Activated CD4-positive, alpha-beta T cell treated with anti-CD3 and anti-CD28 coated beads, Interleukin-10, Interleukin-2, amounts not matched to agents 100 ng/mL and 50 ng/mL, durations not matched to agents 16 hours and 8 hours (primary cell): ENCODE measurements at regions not wholly inside any gene's neighbourhood (a gene's known extent, or its start where the extent isn't known, plus 50 kb on each side); places are given as distances from the start of the nearest gene placed in this dataset.

Source experiments
- DNase-seq: peaks from one replicate; pipeline ENCODE4 v3.0.0-alpha.2; 2020

DNA sequence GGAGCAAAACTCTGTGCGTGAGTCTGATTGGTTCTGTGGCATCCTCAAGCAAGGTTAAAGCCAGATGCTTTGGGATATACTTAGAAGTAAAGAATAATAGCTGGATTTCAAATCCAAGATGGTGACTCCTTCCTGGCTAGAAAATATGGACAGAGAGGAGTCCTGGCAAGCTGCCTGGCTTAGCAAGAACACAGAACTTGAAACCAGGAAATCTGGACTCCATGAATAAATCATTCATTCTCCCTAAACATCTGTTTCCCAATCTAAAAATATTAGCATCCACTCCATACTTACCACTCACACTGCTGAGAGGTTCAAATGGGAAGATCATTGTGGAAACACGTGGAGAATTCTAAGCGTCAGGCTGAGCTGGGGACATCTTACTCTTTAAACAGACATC is 1074.1 kb upstream of the AUTS2 start:
- no peak for DNase-seq

DNA sequence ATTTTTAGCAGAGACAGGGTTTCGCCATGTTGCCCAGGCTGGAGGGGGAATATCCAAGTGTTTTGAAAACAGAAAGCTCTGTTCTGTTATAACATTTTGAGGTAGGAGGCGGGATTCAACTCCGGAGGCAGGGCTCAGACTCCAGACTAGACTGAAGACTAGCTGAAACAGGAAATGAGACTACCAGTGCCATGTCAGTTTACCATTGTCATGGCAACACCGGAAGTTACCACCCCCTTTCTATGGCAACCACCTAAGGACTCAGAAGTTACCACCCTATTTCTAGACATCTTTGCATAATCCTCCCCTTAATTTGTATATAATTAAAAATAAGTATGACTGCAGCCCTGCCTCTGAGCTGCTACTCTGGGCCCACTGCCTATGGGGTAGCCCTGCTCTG is 1069.1 kb upstream of the AUTS2 start:
- DNase-seq, result no peak

DNA sequence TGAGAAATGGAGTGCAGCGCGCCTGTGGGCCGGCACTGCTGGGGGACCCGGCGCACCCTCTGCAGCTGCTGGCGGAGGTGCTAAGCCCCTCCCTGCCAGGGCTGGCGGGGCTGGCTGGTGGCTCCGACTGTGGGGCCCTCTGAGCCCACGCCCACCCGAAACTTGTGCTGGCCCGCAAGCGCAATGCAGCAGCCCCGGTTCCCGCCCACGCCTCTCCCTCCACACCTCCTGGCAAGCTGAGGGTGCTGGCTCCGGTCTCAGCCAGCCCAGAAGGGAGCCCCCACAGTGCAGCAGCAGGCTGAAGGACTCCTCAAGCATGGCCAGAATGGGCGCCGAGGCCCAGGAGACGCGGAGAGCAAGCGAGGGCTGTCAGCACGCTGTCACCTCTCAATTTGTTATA is 1063.0 kb upstream of the AUTS2 start:
- DNase-seq, result no peak

DNA sequence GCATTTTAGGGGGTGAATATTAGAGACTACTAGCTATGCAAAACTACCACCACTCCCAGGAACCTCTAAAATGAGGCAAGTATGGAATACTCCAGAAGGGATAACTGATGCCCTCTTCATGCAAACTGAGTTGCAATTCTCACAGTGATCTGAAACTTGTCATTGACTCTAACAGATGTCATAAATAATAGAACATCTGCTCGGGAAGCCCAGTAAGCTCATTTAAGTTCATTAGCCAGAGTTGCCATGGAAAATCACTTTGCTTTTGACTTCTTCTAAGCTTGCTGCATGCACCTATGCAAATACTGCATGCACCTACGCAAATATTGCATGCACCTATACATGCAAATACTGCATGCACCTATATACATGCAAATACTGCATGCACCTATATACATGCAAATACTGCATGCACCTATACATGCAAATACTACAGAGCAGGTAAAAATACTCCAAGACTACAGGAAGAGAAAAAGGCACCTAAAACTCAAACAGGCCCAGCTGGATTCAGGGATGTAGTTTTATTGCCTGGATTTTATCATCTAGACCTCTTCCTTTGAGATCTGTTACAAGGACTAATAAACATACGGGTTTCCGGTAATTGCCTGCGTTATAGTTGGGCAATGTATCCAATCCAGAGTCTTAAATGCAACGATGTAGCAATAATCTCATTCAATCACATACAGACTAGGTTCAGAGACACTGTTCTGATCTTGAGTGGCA is 1061.1 kb upstream of the AUTS2 start:
- DNase-seq, result no peak

DNA sequence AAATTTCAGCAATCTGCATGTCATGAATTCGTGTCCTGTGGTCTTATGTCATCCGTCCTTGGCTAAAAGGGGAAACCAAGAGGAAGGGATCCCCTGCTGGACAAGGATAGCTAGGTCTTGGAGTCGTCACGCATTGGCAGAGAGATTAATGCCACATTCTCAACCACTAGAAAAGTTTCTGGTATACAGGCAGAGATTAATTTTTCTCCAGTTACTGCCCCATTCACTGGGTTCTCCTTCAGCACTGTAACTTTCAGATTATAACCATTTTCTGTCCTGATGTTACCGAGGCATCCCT is 1060.6 kb upstream of the AUTS2 start:
- DNase-seq, result no peak

DNA sequence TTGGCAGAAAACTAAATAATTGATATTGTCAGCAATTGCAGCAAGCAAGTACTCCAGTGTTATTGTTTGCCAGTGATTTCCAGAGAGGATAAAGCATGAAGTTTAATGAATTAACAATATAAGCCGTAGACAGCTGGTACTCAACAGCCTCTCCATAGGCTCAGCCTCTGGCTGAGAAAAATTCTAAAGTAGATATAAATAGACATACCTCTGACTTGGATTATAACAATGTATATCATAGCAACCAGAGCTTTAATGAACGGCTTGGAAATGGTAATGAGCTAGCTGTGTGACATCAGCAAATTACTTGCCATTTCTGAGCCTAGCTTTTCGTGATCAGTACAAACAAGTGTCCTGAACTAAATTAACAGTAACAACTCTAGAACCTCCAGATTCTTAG is 1055.4 kb upstream of the AUTS2 start:
- no peak for DNase-seq

DNA sequence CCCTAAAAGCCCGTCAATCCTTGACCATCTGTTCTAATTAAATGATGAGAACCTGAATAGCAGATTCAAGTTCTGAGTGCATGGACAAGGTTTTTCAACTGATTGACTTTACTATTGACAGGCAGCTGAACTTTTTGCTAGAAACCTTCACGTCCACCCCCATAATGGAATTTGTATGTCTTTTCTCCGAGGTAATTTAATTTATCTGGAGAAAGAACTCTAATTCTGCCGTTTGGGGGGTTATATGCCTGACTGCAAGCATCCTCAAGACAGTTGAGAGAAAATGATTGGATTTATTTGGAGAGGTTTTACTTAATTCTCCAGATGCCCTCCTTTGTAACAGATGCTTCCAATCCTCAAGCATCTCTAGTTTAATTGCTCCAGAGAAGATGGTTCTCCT is 1053.4 kb upstream of the AUTS2 start:
- DNase-seq, result no peak

DNA sequence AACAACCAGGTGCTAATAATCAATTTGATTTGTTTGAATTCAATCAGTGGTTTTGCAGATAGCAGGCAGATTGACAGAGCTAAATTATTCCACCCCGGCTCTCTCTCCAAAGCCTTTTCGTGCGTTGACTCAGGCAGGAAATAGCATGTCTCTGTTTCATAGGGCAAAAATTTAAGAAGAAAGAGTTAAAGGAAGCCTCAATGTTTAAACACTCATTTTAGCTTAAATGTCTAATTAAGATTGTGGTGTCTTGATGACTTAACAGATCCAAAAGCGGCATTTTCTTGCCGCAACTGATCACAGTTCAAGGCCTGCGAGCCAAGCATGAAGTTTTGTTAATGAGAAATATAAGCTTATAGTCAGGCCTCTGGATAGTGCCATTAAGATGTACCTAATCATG is 1051.1 kb upstream of the AUTS2 start:
- no peak for DNase-seq

DNA sequence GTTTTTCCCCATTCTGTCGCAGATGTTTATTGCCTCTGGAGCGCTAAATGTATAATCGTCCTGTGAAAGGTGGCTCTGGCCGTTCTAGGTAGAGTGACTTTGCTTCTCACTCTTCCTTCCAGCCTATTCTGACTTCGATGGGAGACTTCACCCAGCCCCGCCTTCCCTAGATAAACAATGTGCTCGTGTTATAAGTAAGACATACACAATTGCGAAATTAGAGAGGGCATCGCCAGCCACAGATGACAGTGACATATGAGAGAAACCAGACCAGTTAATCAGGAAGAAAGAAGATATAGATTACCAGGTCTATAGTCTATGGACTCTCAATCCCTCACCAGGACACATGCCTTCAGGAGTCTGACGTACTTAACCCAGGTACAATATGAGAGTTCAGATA is 1050.5 kb upstream of the AUTS2 start:
- DNase-seq, result no peak

DNA sequence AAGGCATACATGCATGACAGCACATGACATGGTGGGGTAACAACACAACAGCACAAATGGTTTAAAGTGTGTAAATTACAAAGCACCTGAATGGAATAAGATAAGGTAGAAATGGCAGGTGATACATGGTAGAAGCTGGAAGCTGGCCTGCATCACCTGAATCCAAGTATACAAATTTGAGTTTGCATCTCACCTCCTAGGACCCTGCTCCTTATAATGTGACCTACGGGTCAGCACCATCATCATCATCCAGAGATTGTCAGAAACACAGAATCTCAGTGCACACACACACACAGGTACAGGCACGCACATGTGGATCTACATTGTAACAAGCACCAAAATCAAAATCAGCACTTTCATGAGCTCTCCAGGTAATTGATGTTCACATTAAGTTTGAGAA is 1048.2 kb upstream of the AUTS2 start:
- DNase-seq, result no peak

DNA sequence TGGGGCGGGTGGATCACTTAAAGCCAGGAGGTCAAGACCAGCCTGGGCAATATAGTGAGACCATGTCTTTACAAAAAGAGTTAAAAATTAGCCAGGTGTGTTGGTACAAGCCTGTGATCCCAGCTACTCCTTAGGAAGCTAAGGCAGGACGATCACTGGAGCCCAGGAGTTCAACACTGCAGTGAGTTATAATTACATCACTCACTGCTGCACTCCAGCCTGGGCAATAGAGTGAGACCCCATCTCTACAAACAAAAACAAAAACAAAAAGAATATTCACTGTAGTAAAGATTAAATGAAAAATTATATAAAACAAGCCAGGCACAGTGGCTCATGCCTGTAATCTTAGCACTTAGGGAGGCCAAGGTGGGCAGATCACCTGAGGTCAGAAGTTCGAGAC is 1047.6 kb upstream of the AUTS2 start:
- DNase-seq, result no peak

DNA sequence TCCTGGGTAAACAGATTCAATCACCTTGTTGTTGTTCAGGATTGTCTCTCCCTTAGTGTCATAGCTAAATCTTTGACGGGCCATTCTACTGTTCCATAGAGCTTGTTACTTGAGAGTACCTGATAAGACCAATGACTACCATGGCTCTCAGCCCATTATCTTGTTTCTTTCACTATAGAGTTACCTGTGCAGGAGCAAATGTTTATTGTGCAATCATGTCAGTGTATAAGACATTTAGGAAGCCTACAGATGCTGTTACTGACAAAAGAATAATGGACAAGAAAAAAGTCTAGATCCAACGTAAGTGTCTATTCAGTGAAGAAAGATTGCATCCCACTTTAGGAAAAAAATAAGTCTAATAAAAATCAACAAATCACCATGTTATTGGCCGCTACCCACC is 1041.7 kb upstream of the AUTS2 start:
- DNase-seq, result no peak

DNA sequence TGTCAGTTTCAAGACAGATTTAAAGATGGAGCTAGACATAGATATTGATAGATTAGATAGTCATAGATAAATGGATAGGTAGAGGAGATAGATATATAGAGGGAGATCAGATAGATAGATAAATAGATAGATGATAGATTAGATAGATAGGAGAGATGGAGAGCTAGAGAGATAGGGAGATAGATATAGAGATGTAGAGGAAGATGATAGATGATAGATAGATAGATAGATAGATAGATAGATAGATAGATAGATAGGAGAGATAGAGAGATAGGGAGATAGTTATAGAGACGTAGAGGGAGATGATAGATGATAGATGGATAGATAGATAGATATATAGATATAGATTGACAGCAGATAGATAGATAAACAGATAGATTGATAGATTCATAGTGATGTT is 1038.8 kb upstream of the AUTS2 start:
- DNase-seq, result no peak

DNA sequence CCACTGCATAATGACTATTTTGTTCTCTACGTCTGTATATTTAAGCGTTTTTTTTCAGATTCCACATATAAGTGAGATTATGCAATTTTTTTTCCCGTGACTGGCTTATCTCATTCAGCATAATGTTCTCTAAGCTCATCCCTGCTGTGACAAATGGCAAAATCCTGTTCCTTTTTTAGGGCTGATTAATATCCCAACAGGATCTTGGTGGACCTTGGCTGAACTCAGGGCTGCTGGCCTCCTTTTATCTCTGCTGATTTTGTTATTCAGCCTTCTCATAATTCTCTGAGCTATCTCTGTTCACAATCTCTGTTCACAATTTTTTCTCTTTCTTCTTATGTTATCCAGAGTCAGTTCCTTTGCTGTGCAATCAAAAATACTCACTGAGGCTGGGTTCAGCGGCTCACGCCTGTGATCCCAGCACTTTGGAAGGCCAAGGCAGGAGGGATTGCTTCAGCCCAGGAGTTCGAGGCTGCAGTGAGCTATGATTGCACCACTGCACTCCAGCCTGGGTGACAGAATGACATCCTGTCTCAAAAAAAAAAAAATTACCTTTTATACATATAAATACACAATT is 1035.9 kb upstream of the AUTS2 start:
- no peak for DNase-seq

DNA sequence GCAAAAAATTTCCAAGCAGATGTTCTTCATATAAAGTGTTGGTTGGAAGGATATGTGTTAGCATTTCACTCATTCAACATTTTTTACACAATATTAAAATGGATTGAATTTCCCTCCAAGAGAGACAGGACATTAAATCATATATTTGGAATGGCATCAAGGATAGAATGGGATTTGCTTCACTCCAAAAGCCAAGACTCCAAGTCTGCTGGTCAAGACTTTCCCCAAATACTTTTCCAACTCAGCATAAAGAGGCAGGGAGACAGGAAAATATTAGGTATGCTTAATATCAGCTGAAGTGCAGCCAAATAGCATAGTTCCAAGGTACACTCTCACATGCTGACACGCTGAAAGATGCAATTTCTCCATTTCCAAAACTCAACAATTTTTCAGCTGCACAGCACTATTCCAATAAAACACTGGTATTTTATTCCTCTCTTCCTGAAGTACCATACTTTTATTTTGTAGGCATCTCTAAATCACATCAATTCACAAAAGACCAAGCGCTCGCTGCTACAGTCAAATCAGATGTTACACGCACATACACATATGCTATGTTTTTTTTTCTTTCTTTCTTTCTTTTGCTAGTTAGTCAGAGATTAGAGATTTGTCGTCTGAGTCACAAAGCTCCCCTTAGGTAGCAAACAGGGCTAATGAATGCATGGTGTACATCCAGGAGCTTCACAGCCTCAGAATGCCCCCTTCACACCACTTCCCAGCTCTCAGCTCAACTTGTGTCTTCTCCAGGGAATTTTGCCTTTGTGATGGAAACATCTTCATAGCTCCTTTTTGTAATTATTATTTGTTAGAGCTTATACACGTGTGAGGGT is 1033.8 kb upstream of the AUTS2 start:
- DNase-seq, result no peak

DNA sequence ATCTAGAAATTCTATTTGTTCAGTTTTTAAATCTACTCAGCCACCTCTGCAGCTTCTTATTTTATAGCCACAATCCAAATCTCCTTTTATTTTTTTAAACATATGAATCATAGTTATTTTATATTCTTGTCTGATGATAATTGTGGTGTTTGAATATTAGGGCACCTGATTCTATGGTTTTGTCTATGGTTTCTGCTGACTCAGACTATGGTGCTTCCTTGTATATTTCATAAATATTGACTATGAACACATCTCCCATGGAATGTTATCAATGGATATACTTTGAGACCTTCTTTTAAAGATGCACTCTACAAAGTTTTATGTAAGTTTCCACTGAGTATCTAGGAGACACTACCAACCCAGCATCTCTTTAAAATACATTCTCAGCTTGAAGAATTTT is 1027.0 kb upstream of the AUTS2 start:
- DNase-seq, result no peak

DNA sequence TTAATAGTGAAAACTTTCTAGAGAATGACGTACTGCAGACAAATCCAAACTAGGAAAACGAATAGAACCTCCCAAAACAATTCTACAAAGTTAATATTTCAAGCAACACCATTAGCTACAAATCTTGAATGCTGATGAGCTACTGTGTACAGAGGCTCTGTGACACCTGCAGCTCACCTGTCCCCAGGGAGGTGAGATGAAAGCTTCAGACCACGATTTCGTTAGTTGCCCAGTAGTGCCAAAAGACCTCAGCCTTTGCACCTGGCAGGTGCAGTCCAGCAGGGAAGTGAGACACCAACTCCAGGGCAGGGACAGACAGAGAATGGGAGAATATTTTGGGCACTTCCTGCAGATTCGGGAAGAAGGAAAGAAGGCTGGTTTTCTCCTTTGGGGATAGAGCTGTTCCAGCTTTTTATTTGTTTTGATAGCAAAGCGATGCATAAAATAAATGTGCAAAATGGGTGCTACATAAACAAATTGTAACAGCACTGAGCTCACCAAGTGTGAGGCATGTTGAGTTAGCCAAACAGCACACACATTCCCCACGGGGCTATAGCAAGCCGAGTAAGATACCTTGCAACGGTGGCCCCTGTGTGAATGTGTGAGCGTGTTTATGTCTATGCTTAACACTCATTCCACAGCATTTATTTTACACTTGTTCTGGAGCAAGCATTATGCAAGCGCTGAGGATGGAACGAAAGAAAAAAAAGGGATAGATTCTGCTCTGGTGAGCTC is 1024.8 kb upstream of the AUTS2 start:
- DNase-seq, result no peak

DNA sequence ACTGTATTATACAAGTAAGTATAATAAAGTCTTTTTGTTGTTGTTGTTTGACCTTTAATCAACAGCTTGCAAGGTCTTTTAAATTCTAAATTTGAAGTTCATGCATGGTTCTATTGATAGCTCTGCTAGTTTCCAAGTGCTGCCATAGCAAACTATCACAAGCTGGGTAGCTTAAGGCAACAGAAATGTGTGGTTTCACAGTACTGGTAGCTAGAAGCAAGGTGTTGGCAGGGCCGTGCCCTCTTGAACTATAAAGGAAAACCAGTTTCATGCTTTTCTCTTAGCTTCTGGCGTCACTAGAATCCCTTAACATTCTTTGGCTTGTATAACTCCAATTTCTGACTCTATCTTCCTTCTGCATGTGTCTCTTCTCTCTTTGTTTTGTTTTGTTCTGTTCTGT is 1021.9 kb upstream of the AUTS2 start:
- no peak for DNase-seq

DNA sequence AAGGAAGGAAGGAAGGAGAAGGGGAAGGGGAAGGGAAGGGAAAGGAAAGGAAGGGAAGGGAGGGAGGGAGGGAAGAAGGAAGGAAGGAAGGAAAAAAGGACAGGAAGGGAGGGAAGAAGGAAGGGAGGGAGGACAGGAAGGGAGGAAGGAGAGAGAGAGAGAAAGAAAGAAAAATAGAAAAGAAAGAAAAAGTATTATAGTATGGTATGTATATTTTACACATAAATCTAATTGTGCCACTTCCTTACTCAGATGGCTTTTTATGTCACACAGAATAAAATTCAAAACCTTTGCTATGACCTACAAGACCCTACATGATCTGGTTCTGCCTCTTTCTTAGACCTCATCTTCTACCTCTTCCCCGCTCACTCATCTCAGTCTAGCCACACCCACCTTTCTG is 1016.9 kb upstream of the AUTS2 start:
- no peak for DNase-seq

DNA sequence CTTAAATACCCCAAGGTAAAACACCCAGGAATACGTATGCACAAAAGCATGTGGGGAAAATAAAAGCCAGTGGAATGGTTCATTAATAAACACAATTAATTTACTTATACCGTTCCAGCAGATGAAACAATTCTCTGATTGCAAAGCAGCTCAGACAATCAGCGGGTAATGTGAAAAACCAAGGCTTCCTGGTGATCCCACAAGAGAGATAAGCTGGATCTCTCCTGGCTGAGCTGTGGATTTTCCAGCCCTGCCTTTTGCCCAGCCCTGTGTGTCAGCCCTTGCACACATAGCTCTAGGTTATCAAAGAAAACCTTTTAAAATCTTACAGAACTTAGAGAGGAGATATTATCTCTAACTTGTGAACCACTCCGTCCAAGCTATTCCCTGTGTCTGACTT is 1010.7 kb upstream of the AUTS2 start:
- no peak for DNase-seq

DNA sequence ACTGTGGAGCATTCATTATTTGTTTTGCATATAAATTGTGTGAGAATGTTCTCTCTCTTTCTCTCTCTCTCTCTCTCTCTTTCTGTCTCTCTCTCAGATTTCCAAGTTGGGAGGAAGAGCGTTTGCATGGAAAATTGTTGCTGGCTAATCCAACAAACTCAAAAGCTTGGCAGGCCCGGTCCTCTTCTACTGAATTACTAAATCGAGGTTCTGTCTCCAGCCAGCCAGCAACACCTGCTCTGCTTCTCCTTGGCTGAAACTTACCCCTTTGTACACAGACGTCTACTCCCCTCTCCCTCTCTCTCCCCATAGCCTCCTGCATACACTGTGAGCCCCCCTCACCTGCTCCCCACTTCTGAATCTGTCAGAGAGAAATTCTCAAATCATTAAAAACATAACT is 996.4 kb upstream of the AUTS2 start:
- DNase-seq, result no peak

DNA sequence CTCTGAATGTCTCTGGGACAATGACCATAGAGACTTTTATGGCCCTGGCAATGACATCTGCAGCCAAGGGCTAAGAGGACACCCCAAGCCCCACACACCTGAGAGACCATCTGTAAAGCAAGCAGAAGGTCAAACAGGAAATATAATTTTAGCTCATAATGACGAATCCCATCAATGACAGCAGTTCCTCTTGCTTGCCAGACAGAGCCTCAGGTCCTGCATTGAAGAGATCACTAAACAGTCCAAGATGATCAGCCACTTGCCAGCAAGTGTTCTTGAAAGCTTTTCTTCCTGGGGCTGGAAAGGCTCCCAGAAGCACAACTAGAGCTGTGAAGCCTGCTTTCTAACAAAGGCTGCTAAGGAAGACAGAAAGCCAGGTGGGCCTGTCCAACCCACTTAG is 993.7 kb upstream of the AUTS2 start:
- no peak for DNase-seq

DNA sequence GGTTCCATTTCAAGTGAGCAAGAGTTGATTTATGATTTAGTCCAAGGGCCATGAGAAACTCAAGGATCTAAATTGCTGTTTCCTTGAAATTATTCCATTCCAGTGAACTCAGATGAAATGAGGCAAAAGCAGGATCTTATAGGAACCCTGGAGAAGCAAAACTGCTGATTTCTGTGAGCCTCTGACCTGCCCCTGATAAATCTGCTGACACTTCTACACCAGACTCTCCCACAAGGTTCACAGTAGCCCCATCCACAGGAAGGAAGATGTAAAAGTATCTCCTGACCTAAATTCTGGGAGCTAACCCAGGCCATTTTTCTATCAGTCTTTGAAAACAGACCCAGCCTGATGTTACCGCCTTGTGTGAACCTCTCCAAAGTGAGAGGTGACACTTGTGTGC is 987.6 kb upstream of the AUTS2 start:
- no peak for DNase-seq

DNA sequence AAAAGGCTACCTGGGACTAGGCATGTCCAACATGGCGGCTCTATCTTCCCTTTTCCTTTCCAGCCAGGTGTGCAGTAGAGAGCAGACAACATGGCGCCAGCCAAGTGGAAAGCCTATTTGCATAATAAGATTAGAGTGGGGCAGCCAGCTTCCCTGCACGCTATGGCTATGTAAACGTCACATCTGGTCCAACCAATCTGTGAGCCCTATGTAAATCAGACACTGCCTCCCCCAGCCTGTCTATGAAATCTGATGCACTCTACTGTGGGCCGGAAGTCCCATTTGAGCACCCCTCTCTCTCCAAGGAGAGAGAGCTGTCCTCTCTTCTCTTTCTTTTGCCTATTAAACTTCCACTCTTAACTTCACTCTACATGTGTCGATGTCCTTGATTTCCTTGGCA is 984.9 kb upstream of the AUTS2 start:
- no peak for DNase-seq
